Fibroblast of villous mesenchyme (primary cell): ENCODE measurements at regions not wholly inside any gene's neighbourhood (a gene's known extent, or its start where the extent isn't known, plus 50 kb on each side); places are given as distances from the start of the nearest gene placed in this dataset.

Source experiments
- DNase-seq: peaks from one replicate; pipeline ENCODE4 v3.0.0-alpha.2; 2010; ENCODE audit warnings: low read depth
- H3K4me3 ChIP-seq: 2 replicates; pipeline ENCODE4 v1.5.1; 2011; ENCODE audit warnings: low read depth, mild to moderate bottlenecking, low read length
- TF ChIP-seq, protein P1 (sequence below): IDR thresholded peaks from 2 replicates; pipeline ENCODE4 v1.5.1; 2012; ENCODE audit warnings: low read depth, mild to moderate bottlenecking, low read length; ENCODE audit not compliant: insufficient read depth

DNA sequence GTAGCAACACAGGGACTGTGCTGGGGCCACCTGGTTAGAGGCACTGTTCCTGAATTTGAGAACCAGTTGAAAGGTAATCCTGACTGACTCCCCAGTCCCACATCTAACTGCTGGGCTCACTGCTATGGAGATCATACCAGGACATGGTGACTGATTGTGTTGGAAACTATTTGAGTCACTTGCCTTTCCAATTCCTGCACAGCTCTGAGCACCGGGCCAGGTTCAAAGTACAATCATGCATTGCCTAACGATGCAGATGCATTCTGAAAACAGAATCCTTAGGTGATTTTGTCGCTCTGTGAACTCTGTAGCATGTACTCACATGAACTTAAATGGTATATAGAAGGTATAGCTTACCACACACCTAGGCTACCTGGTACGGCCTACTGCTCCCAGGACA lies 215.3 kb downstream of the BMP7 start:
- no peak for DNase-seq
- H3K4me3 ChIP-seq = no peak overlapping the region
- TF ChIP-seq, protein P1, sequence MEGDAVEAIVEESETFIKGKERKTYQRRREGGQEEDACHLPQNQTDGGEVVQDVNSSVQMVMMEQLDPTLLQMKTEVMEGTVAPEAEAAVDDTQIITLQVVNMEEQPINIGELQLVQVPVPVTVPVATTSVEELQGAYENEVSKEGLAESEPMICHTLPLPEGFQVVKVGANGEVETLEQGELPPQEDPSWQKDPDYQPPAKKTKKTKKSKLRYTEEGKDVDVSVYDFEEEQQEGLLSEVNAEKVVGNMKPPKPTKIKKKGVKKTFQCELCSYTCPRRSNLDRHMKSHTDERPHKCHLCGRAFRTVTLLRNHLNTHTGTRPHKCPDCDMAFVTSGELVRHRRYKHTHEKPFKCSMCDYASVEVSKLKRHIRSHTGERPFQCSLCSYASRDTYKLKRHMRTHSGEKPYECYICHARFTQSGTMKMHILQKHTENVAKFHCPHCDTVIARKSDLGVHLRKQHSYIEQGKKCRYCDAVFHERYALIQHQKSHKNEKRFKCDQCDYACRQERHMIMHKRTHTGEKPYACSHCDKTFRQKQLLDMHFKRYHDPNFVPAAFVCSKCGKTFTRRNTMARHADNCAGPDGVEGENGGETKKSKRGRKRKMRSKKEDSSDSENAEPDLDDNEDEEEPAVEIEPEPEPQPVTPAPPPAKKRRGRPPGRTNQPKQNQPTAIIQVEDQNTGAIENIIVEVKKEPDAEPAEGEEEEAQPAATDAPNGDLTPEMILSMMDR = no peak

DNA sequence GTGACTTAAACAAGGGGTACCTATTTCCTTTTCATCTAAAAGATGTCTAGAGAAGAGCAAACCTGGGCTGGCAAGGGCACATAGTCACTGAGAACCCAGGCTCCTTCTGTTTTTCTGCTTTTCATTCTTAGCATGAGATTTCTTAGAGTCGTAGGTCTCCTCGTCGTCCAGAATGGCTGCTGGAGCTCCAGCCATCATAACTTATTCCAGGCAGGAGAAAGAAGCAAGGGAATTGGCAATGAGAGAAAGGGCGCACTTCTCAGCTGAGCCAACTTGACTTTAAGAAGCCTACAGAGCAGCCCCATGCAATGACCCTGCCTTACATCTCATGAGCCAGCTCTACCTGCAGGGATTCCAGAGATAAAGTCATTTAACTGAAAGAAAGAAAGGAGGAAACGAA lies 213.4 kb downstream of the BMP7 start:
- DNase-seq = no peak
- TF ChIP-seq, protein P1 = no peak
- H3K4me3 ChIP-seq = no peak overlapping the region

DNA sequence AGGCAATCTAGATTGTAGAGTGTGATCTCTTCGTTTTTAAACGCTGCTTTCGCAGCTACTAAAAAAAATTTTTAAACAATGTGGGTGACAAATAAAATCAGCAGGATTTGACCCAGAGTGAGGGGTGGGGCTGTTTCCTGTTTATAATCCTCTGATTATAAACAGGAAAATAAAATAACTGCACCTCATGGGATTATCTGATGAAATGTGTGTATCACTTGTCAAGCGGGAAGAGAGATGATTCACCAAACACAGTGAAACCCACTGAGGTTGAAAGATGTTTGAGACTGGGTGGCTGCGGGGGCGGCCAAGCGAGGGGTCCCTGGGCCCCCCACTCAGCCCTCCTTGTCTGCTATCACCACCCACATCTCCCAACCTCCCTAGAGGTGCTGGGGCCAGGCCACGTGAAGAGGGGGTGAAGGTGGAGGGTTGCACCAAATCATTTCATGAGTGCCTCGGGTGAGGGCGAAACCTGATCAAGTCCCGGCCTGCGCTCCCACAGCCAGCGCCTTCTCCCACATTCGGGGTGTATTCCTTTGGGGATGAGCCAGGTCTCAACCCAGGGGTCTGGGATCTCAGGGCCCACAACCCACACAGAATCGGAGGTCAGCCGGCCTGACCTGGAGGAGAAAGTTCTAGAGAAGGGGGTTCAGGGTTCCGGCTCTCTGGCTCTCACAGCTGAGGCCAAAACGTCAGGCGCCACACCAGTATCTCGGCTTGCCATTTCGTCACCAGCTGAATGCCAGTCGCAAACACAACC lies 212.5 kb downstream of the BMP7 start:
- TF ChIP-seq, protein P1 = no peak
- H3K4me3 ChIP-seq = no peak overlapping the region
- DNase-seq = peak; percentile 48

DNA sequence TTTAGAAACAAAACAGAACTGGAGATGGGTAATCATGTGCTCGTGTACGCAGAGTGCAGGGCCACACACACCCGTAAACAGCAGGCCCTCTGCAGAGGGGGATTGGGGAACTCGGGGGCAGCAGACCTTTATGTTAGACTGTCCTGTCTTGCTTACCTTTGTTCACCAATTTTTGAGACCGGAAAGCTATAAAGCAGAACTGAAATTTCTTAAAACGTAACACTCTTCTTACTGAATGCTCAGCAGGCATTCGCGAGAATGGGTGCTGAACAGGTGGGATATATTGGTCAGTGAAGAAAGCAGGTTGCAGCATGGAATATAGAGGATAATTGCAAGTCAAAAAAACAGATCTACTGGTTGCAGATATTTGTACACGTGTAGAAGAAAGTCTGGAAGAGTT lies 211.1 kb downstream of the BMP7 start:
- DNase-seq = no peak
- no peak overlapping the region for H3K4me3 ChIP-seq
- TF ChIP-seq, protein P1 = no peak

DNA sequence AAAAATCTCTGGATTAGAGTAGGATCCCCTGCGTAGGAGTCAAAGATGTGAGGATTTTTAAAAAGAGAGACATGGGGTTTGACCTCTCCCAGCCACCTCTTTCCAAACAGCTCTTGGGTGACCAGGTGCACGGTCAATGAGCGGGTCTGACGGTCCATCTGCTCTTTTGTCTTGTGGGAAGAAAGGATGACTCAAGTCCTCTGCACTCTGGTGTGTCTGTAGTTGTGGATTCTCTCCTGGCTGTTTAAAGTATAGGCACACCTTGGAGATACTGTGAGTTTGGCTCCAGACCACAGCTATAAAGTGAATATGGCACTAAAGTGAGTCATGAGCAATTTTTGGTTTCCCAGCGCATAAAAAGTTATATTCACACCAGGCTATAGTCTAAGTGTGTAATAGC lies 209.8 kb downstream of the BMP7 start:
- TF ChIP-seq, protein P1 = no peak
- no peak for DNase-seq
- H3K4me3 ChIP-seq = no peak overlapping the region

DNA sequence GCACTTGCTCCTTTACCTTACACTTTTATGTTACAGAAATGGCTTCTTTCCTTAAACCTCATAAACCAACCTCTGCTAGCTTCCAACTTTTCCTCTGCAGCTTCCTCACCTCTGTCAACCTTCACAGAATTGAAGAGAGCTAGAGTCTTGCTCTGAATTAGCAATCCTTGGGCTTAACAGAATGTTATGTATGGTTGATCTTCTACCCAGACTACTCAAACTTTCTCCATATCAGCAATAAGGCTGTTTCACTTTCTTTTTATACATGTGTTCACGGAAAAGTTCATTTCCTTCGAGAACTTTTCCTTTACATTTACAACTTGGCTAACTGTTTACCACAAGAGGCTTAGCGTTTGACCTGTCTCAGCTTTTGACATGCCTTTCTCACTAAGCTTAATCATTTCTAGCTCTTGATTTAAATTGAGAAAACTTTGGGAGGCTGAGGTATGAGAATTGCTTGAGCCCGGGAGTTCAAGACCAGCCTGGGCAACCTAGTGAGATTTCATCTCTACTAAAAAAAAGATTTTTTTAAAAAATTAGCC lies 207.3 kb downstream of the BMP7 start:
- DNase-seq = no peak
- no peak overlapping the region for H3K4me3 ChIP-seq
- TF ChIP-seq, protein P1 = no peak
